ENCODE measurements at regions not wholly inside any gene's neighbourhood (a gene's known extent, or its start where the extent isn't known, plus 50 kb on each side); places are given as distances from the start of the nearest gene placed in this dataset.

DNA sequence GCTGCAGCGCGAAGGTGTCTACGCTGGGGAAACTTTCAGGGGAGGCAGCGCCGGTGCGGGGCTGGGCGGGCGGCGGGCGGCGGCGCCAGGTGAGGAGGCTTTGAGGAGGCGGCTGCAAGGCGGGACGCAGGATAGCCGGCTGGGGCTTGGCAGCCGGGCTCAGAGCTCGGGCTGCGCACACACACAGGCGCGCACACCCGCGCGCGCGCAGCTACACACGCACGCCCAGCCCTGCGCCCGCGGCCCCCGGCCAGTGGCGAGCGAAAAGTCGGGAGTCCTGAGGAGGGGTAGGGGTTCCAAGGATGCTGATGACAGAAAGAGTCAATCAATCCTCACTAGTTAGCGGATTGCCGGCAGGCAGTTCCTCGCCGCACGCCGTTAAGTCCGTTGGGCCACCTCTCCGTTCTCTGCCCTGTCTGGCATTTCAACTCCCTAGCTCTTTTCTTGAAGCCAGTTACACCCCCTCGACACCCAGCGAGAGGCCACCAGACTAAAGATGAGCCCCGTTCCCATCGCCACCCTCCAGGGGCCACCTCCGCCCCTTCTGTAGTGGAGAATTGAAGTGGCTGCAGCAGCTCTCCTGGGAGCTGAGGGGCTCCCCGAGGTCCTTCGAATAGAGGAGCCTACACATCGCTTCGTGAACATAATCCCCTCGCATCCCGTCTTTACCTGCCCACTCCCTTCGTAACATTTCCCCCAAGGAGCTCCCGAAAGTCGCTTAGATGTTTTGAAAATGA is 1640.3 kb upstream of the C9orf72 start, which contains the start of gene LINGO2:
Gene LINGO2 (minus strand): TSS at position 185 of the 737 bp plus-strand sequence.
- 2 to 3% methylated on average over 57 of the region's 57 CpGs for WGBS, 2 donors
- no peak for TF ChIP-seq POLR2A (IDR thresholded peaks at IDR 0.05)
- TF ChIP-seq POLR2AphosphoS5 (IDR thresholded peaks at IDR 0.05), result no peak
- TF ChIP-seq, protein P1, sequence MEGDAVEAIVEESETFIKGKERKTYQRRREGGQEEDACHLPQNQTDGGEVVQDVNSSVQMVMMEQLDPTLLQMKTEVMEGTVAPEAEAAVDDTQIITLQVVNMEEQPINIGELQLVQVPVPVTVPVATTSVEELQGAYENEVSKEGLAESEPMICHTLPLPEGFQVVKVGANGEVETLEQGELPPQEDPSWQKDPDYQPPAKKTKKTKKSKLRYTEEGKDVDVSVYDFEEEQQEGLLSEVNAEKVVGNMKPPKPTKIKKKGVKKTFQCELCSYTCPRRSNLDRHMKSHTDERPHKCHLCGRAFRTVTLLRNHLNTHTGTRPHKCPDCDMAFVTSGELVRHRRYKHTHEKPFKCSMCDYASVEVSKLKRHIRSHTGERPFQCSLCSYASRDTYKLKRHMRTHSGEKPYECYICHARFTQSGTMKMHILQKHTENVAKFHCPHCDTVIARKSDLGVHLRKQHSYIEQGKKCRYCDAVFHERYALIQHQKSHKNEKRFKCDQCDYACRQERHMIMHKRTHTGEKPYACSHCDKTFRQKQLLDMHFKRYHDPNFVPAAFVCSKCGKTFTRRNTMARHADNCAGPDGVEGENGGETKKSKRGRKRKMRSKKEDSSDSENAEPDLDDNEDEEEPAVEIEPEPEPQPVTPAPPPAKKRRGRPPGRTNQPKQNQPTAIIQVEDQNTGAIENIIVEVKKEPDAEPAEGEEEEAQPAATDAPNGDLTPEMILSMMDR (IDR thresholded peaks at IDR 0.05), result no peak
- TF ChIP-seq EP300 (IDR thresholded peaks at IDR 0.05), result no peak
- intact Hi-C loops (cut with DNase I), result no loop called here

DNA sequence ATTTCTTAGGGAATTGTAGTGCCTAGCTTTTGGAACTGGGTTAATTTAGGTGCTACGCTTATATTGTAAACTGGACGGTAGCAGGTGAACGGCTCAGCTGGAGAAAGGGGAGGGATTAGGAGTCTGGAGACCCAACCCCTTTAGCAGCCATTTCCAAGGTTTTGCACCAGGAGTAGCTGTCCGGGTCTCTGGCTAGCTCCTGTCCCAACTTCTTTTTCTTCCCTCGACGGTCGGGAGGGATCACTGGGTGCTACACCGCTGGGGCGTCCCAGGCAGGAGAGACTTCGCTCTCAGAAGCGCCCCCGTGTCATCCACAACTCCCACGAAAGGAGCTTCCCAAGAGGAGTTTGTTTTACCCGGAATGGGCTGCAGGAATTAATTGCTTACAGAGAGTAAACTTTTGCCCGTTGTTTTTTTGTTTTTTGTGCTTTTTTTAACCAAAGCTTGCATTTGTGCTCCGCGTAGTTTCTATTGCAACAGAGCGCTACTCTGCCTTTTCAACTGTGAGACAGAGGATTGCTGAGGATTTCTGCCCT is 1640.9 kb upstream of the C9orf72 start:
- peaks cover 0 to 34% (median 24%) of the 10 kb centered on the region in 4 donors for H3K4me1 ChIP-seq
- intact Hi-C loops (cut with DNase I), result no loop called here
- H3K4me3 ChIP-seq, result peak overlapping the region in 3 of 4 donors; percentile 9 to 16 (median 15)
- no peaks in the 10 kb centered on the region for H3K9me3 ChIP-seq
- DNase-seq, result no peak
- WGBS, 2 donors, result 2 to 7% methylated on average over 18 of the region's 18 CpGs
- TF ChIP-seq, protein P1 (IDR thresholded peaks at IDR 0.05), result no peak
- no peaks in the 10 kb centered on the region for H3K36me3 ChIP-seq
- no peak overlapping the region for H3K27ac ChIP-seq
- H3K27me3 ChIP-seq, result peaks cover 7 to 63% (median 29%) of the 10 kb centered on the region in 3 donors

More for the DNA sequence above, 1640.3 kb upstream of the C9orf72 start, which contains the start of gene LINGO2:
- peak within 1 kb of the TSS in 3 of 4 donors; percentile 40 to 47 (median 47) for H3K4me3 ChIP-seq
- H3K27me3 ChIP-seq, result peaks cover 7 to 63% (median 29%) of the 10 kb centered on the region in 3 donors
- no peaks in the 10 kb centered on the region for H3K9me3 ChIP-seq
- no peak within 1 kb of the TSS for H3K27ac ChIP-seq
- H3K4me1 ChIP-seq, result peaks cover 0 to 34% (median 24%) of the 10 kb centered on the region in 4 donors
- H3K36me3 ChIP-seq, result no peaks in the 10 kb centered on the region
- DNase-seq, result no peak

DNA sequence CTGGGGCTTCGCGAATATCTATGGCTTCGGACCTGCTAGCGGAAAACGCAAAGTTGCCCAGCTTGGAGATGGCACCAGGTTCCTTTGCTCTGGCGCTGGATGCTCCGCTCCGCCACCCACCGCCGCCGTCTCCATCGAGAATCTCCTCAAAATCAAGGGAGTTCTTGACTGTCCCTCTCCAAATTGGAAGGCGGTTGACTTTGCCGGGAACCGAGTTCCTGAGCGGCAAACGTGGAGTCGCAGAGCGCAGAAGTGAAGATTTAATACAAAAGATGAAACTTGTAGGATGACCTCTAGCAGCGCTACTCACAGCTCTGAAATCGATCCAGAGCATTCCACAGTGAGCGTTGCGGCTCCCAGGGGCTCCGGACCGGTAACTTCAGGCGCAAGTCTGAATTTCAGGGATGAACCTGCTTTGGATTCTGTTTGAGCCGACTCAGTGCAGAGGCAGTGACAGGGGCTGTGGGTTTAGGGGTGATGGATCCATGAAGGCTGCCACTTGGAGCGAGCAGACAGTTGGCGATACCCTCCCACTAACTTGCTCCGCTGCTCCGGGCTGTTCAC is 1641.5 kb upstream of the C9orf72 start:
- H3K9me3 ChIP-seq, result no peaks in the 10 kb centered on the region
- 5 to 13% methylated on average over 31 of the region's 31 CpGs for WGBS, 2 donors
- no peaks in the 10 kb centered on the region for H3K36me3 ChIP-seq
- TF ChIP-seq, protein P1 (IDR thresholded peaks at IDR 0.05), result no peak
- no peak for TF ChIP-seq EP300 (IDR thresholded peaks at IDR 0.05)
- TF ChIP-seq POLR2A (IDR thresholded peaks at IDR 0.05), result no peak
- TF ChIP-seq POLR2AphosphoS5 (IDR thresholded peaks at IDR 0.05), result no peak
- H3K27ac ChIP-seq, result no peak overlapping the region
- peaks cover 0 to 34% (median 24%) of the 10 kb centered on the region in 4 donors for H3K4me1 ChIP-seq
- peaks cover 7 to 63% (median 29%) of the 10 kb centered on the region in 3 donors for H3K27me3 ChIP-seq
- H3K4me3 ChIP-seq, result peak overlapping the region in 3 of 4 donors; percentile 9 to 16 (median 15)
- DNase-seq, result no peak
- intact Hi-C loops (cut with DNase I), result no loop called here

DNA sequence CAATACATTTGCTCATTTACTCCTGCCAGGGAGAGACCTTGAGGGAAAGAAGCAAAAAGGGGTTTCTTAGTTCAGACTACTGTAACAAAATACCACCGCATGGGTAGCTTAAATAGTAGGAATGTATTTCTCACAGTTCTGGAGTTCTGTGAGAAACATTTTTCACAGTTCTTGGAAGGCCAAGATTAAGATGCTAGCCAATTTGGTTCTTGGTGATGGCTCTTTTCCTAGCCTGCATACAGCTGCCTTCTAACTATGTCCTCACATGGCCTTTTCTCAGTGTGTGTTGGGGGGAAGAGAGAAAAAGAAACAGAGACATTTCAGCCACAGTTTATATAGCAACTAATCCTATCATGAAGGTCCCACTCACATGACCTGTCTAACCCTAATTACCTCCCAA is 1644.7 kb upstream of the C9orf72 start:
- TF ChIP-seq EP300 (IDR thresholded peaks at IDR 0.05), result no peak
- no peak for TF ChIP-seq POLR2A (IDR thresholded peaks at IDR 0.05)
- TF ChIP-seq, protein P1 (IDR thresholded peaks at IDR 0.05), result no peak
- TF ChIP-seq POLR2AphosphoS5 (IDR thresholded peaks at IDR 0.05), result no peak
- Histone ChIP-seq H3K4me3 (no peak overlapping the region), H3K27ac (no peak overlapping the region), H3K9me3 (no peaks in the 10 kb centered on the region), H3K4me1 (peaks cover 0 to 22% (median 12%) of the 10 kb centered on the region in 4 donors), H3K27me3 (peaks cover 7 to 49% (median 28%) of the 10 kb centered on the region in 3 donors), H3K36me3 (no peaks in the 10 kb centered on the region)
- WGBS, 2 donors, result 88 to 92% methylated on average over 1 of the region's 1 CpG
- DNase-seq, result no peak
- intact Hi-C loops (cut with DNase I), result no loop called here

Data from sigmoid colon (tissue), 6 donors.